ENCODE measurements at regions not wholly inside any gene's neighbourhood (a gene's known extent, or its start where the extent isn't known, plus 50 kb on each side); places are given as distances from the start of the nearest gene placed in this dataset.

DNA sequence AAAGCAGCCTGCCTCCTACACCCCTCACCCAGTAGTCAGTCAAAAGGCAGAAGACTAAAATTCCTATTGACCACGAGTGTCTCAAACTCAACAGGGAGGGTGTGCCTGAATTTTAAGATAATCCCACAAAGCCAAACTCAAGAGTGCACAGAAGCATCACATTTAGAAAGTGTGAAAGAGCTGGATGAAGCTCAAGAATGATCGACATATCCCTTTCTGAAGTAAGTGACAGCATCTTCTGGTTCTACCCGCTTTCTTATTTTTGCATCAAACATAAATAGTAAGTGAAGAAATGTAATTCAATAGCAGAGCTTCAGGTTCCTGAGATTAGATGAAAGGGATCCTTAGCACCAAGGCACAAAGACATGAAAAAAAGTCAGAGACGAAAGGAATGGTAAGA, 64.5 kb upstream of the BACH2 start:
- TF ChIP-seq, protein P1, sequence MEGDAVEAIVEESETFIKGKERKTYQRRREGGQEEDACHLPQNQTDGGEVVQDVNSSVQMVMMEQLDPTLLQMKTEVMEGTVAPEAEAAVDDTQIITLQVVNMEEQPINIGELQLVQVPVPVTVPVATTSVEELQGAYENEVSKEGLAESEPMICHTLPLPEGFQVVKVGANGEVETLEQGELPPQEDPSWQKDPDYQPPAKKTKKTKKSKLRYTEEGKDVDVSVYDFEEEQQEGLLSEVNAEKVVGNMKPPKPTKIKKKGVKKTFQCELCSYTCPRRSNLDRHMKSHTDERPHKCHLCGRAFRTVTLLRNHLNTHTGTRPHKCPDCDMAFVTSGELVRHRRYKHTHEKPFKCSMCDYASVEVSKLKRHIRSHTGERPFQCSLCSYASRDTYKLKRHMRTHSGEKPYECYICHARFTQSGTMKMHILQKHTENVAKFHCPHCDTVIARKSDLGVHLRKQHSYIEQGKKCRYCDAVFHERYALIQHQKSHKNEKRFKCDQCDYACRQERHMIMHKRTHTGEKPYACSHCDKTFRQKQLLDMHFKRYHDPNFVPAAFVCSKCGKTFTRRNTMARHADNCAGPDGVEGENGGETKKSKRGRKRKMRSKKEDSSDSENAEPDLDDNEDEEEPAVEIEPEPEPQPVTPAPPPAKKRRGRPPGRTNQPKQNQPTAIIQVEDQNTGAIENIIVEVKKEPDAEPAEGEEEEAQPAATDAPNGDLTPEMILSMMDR (IDR thresholded peaks at IDR 0.05; ENCODE audit: insufficient read depth, low read depth, low read length), result no peak
- no peak for TF ChIP-seq EZH2 (IDR thresholded peaks at IDR 0.05; ENCODE audit: insufficient read depth, low read length)
